NCI-H345 treated with DMSO at 0.1 percent for 48 hours (cell line): ENCODE measurements at regions not wholly inside any gene's neighbourhood (a gene's known extent, or its start where the extent isn't known, plus 50 kb on each side); places are given as distances from the start of the nearest gene placed in this dataset.

Experiments used
- DNase-seq: peaks from one replicate; lab custom pipeline; 2025; ENCODE audit not compliant: unreplicated experiment; lab: John Stamatoyannopoulos, UW

DNA sequence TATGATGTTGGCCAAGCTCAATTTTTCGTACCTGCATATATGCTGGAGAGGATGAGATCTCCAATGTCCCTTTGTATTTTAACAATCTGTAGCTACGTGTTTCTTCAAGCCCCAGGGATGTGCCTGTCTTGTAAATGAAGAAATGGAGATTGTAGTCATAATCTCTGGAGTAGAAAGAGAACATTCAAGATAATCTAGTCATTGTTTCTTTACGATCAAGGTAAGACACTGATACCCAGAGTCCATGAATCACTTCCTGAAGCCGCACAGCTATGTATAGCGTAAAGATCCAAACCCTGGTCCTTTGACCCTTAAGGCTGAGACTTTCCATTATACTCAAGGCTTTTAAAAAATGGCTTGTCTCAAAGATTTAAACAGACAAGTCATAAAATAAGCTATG lies 205.5 kb downstream of the HS3ST3B1 start:
- DNase-seq: no peak

DNA sequence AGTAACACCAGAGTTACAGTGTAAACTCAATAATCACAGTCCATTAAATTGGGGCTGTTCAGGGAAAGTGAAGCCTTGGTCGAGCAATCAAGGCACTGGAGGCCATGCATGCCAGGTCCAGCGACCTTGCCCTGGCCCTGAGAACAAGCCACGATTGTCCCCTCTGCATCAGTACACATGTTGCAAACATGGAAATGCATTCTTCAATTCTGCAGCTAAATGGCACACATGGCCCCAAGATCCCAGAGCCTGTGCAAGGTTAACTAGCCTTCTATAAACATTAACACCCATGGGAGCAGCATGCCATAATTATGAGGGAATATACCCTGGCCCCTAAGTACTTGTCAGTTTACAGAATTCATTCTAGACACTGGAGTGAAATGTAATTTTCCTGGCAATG lies 204.7 kb downstream of the HS3ST3B1 start:
- no peak for DNase-seq

DNA sequence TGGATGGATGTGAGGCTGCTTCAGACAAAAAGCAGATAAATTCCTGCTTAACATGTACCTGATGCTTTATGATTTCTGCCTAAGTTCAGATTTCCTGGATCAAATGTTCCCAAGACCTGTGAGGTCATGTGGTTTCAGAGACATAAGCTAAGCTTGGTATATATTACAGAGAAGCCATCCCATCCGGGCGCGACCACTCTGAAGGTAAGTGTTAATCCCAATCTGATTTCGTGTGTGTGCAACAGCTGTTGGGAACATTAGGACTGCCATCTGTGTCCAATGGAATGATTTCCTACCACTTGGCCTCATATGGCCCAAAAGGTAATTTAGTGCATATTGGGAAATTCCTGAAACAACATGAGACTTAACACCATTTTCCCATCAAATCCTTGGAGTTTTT lies 199.1 kb downstream of the HS3ST3B1 start:
- no peak for DNase-seq

DNA sequence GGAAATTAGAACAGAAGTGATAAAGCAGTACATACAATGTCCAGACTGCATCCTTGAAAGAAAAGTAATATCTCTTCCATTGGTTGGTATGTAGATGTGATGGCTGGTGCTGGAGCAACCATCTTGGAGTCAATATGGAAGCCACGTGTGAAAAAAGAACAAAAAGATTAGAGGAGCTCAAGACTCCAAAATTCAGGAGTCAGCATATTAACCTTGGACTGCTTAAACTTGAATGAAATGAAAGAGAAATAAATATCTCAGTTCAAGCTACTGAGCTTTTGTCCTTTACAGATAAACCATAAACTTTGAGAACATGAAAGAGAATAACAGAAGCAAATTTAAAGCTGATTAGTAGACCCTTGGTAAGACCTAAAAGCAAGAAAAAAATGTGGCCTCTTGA lies 197.9 kb downstream of the HS3ST3B1 start:
- DNase-seq: no peak

DNA sequence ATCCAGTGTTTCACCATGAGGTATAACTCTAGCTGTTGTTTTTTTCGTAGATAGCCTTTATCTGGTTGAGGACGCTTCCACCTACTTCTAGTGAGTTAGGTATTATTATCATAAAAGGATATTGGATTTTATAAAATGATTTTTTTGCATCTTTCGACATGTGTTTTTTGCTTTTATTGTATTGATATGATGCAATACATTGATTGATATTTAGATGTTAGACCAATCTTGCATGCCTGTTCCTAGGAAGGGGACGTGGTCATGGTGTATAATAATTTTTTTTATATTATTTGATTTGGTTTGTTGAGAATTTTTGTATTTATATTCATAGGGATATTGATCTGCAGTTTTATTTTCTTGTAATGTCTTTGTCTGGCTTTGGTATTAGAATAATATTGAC lies 193.3 kb downstream of the HS3ST3B1 start:
- DNase-seq: no peak

DNA sequence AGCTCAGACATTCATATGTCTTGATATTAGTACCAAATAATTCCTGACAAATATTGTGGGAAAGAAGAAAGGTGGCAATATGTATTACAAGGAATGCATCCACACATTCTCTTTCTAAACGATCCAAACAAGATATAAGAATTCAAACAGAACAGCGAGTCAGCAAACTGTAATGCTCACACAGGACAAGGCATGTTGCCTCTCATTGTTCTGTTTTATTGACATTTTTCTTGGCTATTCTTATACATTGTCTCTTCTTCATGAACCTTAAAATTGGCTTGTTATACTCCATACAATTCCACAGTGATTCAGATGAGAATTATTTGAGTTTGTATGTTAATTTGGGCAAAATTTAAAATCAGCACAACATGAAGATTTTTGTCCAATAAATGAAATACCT lies 189.1 kb downstream of the HS3ST3B1 start:
- DNase-seq: no peak

DNA sequence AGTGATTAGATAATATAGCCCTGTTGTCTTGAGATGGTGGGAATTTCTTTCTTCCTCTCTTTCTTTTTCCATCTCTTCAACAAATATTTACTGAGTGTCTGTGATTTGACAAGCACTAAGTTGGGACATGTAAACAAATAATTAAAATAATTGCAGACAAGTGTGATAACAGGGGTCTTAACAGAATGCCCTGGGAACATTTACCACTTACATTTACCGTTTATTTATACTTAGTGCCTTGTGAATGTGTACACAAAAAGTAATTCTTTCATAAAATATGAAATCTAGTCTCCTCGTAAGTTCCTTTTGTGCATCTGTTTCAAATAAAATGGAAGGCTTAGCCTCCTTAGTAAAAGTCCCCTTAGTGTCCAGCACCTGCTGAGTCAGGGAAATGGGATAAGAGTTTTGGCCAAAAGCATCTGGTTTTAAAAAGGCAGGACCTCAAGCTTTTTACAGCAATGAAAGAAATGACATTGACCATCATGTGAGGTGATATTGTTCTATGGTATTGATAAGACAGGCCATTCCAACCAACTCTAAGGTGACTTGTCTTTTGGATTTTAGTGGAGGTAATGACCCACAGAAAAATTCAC lies 188.2 kb downstream of the HS3ST3B1 start:
- DNase-seq: no peak

DNA sequence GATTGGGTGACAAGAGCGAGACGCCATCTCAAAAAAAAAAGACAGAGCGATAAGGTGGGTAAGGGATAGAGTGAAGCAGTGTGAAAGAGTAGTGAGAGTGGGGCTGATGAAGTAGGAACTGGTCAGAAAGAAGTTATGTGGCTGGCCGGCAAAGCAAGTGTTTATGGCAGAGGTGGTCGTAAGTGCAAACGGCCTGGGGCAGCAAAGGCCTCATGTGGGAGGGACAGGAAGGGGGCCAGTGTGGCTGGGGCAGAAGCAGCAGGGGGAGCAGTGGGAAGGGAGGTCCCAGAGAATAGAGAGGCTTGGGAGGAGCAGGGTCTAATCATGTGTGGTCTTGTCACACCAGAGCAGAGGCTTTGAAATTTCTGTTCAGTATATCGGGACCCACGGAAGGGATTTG lies 186.2 kb downstream of the HS3ST3B1 start:
- DNase-seq: no peak

DNA sequence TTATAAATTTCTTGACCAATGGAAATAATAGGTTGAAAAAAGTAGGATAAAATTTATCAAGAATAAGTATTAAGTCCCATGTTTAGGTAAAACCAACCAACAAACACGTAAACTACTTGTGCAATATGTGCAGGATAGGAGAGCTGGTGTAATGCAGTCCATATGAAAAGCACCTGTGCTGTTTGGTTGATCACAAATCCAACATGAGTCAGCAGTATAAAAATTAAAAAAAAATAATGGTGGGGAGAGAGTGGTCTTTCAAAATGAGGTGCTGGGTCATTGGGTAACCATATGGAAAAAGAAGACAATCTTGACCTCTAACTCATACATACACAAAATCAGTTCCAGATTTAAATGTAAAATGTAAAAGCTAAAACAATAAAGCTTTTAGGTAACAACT lies 181.8 kb downstream of the HS3ST3B1 start:
- DNase-seq: no peak

DNA sequence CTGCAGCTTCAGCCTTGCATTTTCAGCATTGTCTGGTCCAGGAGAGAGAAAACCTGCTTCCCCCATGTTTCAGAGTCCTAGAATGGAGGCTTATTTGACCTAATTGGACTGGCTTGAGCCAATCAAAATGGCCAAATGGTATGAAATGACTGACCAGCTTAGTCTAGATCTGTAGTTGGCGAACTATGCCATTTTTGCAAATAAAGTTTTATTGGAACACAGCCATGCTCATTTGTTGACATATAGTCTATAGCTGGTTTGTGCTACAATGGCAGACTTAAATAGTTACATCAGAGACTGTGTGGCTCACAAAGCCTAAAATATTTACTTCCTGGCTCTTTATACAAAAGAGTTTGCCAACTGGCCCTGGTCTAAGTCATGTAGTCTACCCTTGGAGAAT lies 180.8 kb downstream of the HS3ST3B1 start:
- no peak for DNase-seq

DNA sequence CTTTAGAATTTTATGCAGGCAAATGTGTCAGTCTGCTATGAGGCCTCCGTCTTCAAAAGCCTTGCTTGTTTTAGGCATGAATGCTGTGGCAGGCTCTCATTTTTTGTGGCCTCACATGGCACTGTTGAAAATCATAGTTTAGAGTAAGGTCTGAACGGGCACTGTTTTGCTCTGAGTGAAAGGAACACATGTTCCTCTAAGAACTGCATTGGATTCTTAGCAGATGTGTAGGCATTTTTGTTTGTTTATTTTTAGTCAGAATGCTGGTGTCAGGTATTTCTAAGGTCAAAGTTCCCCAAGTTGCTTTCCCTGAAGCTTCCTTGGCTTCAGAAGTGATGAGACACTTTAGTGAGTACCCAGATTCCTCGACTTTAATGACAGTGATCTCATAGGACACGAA lies 173.7 kb downstream of the HS3ST3B1 start:
- no peak for DNase-seq

DNA sequence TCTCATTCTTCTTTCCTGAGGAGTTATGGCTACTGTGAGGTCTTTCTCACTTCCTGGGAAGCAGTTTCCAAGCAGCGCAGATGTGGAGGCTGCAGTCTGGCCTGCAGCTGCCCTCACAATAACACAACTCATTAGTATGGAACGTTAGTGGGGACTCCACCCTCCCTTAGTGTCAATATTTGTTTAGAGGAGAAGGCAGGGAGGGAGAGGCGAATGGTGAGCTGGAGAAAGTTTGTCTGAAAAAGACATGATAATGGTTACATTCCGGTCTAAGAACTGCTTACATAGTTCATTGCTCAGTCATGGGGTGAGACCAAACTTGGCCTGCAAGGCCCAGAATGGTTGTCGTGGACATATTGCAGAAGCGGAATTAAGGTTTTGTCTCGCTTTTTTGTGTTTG lies 170.2 kb downstream of the HS3ST3B1 start:
- no peak for DNase-seq

DNA sequence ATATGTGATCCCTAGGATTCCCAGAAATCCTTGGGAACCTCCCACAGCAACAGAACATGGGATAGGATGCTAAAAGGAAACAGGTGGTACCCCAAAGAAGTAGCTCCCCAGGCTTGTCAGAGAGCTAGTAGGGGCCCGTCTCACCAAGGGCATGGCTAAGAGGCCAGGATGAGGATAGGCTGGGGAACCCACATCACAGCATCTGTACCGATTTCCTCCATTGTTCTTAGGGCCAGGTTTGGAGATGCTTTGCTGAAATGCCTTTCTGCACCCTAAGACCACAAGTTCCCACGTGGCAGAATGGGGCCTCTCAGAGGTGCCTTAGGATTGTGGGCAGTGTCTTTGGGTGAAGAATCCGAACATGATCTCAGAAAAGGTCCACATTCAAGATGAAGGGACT lies 169.5 kb downstream of the HS3ST3B1 start:
- no peak for DNase-seq

DNA sequence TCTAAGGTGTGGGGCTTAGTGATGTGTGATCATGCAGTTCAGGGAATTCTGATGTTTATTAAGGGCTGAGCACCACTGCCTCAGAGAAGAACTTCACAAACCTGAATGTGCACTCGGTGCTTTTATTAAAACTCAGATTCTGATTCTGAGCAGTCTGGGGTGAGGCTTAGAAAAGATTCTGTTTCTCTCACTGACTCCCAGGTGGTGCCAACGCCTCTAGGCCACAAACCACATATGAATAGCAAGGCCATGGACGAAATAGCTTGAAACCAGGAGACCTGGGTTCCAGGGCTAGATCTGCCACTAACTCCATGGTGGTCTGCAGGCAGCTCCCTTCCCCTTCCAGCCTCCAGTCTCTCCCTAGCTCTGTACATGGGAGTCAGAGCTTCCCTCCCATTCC lies 169.1 kb downstream of the HS3ST3B1 start:
- no peak for DNase-seq

DNA sequence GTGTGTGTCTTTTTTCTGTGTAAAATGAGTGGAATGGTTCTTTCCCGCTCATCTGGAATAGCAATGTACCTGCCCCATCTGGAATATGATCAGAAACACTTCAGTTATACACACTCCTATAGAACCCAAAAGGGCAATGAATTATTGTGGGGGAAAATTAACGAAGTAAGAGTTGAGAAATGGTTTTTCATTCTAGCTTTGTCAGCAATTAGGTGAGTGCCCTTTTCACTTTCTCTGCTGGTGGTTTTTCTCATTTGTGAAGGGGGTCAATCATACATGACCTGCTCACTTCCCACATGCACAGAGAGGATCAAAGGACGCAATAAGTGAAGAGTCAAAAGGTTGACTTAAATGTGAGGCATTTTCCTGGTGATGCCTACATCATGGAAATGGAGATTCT lies 168.0 kb downstream of the HS3ST3B1 start:
- DNase-seq: no peak

DNA sequence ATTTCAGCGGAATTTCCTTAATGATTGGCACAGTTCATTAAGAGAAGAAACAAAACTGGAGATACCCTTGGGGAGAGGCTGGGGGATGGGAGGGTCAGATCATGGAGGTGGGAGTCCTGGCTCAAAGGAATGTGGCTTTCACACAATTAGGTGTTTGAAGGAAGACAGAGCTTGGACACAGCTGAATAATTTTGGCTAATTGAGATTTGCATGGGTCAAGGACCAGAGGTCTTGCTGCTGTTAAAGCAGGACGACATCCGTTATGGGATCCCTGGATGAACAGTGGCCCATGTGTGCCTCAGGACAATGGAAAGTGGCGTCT lies 160.3 kb downstream of the HS3ST3B1 start:
- no peak for DNase-seq

DNA sequence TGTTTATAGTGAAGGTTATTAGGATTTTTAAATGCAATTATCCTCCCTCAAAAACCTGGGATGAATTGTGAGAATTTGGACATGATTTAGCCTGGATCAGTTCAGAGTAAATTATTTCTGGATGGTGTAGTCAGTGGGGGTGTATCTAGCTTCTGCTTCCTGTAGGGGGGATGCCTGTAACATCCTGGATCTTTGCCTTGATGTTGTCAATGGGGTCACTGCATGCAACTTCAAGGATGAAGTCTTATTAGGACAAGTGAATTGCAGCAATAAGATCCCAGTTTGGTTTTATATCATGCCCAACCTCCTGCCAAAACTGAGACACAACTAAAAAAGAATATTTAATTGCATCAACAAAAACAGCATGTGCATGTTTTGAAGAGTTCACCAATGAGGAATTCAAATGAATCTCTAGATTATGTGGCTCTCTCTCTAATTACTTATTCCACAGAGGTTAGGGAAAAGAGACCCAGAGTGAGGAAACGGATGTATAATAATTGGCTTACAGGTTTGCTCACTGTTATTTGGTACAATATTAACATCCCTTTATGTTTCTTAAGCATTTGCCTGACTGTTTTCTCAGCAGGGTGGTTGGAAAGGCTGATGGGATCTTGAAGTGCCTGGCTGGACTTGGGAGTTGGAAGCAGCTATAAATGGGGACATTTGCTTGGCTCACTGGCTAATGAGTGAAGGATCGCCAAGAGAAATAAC lies 159.8 kb downstream of the HS3ST3B1 start:
- DNase-seq: no peak

DNA sequence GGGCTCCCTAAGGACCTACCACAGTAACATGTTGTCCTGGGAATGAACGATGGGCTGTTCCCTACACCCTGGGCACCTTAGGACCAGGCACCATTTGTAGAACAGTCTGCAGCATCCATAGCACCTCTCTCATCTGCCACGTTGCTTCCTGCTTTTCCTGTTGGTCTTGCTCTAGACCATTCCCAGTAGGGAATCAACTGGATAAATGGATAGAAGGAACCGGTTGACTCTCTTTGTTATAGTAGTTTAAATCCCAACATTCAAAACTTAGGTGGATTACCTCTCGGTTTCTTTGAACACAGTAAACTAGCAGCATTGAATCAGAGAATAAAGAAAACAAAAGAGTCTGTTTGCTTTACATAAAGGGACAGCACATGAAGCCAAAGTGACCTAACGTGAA lies 159.1 kb downstream of the HS3ST3B1 start:
- DNase-seq: no peak

DNA sequence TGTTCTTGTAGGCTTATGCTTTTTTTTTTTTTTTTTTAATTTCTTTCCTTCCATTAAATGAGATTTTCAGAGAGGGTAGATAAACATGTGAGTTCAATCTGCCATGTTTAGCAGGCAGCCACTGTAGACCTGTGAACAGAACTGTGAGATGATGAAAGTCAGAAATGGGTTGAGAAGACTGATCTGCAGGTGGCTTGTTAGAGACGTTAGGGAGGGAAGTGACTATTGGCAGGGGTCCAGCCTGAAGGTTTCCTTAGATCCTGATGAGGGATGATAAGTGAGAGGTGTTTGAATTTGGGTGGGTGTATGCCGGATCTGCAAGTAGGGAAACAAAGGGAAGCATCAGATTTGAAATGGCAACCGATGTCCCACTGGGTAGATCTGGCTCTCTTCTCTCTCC lies 157.8 kb downstream of the HS3ST3B1 start:
- DNase-seq: no peak

DNA sequence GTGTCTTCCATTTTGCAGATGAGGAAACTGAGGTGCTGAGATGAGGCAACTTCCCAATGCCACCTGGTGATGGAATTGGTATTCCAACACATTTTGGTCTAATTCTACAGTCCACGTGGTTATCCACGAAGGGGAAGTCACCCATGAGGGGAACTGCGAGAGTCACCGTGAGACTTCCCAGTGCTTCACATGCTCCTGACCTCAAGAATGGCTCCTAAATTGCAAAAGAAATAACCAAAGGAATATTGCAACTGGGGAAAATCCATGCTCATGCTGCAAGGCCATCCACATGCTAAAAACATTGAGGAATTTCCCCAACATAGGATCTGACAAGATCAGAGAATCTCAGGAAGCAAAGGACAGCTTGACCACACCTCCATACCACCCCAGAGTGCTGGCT lies 153.9 kb downstream of the HS3ST3B1 start:
- DNase-seq: no peak

DNA sequence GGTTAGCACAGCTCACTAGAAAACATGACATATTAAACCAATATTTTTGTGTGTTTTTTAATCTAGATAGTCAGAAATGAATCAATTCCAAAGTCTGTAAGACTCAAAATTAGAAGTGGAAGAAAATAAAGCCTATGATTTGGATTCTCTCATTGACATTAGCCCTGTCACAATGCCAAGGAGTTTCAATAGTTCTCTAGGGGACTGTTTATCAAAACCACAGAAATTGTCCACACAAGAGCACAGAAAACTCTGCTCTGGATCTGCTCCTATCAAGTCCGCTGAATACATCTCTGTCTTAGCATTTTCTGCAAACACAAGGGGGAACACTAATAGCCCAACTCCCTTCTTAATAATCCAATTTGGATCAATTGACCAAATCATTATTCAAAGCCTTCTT lies 152.0 kb downstream of the HS3ST3B1 start:
- DNase-seq: no peak

DNA sequence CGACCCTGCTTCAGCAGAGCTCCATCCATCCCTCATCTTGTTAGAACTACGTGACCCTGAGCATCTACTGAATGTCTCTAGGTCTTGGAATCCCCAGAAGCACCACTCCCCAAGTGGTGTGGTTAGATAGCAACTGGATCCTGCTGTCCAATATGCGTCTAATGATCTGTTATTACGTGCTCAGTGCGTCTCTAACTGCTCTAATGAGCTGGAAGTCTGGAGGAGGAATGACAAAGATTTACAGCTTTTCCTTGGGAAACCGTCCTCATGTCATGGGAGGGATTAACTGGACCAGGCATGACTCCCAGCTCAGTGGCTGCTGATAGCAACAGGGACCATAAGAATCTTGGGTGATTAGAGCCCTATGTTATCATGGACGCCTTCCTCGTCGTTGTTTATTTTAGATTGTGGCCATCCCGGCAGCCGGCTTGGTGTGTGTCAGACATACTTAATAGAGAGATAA lies 150.9 kb downstream of the HS3ST3B1 start:
- DNase-seq: no peak

DNA sequence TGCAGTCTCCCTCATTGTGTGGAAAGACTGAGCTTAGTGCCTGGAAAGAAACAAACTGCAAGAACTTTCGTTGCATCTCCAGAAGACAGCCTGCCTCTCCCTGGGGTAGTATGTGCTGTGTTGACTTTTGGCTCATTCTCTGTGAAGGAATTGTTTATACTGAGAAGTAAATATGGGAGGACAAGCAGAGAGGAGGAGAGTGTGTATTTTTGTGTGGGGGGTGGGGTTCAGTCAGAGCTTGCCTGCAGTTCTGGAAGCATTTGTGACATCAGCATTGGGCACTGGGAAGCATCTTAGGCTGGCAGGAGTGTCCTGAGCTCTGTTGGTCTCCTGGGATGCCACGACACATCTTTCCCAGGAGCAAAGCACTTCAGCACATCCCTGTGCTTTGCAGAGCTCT lies 147.9 kb downstream of the HS3ST3B1 start:
- DNase-seq: no peak
